Tongue (tissue), 1 donor: ENCODE measurements at regions not wholly inside any gene's neighbourhood (a gene's known extent, or its start where the extent isn't known, plus 50 kb on each side); places are given as distances from the start of the nearest gene placed in this dataset.

Experiments used
- DNase-seq: peaks from one replicate; pipeline ENCODE4 v3.0.0-alpha.2; 2015

DNA sequence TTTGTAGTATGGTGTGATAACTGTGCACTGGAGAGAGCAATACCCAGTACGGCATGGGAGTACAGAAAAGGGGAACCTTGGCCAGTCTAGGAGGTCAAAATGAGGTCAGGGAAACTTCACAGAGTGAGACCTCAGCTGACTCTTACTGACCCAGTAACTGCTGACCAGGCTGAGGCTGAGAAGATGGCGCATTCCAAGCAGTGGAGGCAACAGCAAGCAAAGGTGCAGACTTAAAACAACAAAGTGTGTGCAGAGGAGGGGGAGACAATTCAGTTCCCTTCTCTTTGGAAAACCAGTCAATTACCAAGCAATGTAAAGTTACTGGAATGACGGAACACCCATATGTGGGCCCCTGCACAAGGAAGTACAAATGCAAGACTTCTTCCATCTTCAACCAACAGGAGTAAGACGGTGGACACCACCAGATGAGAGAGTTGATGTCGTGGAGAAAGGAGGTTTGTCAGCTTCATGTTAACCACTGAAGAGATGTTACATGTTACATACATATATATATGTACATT lies 54.6 kb upstream of the PRDX6 start:
- no peak for DNase-seq

DNA sequence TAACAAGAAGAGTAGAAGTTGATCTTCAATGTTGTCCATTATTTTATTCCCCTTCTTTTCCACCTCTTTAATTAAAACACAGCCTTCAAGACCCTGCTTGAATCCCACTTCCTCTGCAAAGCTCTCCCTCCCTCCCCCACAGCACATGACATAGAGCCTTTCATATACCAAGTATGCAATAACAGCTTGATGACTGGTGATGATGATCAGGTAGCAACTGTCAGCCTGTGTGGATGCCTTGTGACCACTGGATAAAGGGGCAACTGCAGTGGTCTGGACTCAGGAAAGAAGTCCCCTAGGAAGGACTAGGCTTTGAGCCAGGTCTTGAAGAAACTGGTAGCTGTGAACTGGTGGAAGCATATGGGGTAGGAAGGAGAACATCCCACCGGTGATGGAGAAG lies 53.8 kb upstream of the PRDX6 start:
- peak; percentile 50 for DNase-seq

DNA sequence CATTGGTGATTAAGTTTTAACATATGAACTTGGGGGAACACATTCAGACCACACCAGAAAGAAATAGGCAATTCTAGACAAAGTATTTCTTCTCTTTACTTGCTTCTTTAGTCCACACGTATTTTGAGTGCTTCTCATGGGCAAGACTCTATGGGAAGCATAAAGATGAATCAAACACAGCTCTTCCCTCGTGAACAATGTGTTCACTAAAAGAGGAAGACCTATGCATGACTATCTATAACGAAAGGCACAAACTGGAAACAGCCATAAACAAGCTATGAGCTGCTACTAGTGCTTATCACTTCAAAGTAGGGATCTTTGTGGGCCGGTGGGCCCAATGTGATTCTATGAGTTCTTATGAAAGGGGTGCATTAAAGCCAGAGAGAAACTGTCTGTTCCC lies 53.0 kb upstream of the PRDX6 start:
- DNase-seq = no peak

DNA sequence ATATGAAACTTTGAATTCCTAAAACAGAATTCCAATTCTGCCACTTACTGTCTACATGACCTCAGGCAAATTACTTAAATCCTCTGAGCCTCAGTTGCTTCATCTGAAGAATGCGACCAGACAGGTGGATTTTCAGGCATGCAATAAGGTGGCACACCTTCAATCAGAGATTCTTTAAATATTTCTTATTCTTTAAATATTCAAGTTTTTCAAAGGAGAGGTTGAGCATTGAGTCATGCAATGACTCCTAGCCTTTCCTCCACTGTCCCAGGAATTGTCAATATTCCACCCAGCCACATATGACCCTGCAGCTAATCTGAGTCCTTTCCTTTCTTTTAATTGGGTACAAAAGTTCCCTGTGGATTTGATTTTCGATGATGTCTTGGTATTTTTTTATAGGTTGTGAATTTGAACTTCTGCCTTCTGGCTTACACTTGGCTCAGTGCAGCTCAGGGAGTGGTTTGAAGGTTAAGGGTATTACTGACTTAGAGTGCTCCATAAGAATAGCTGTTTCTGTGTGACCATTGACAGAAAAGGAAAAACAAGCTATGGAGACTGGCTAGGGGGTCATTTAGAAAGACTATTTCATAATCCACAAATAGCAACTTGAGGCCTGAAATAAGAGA lies 52.2 kb upstream of the PRDX6 start:
- DNase-seq = no peak

DNA sequence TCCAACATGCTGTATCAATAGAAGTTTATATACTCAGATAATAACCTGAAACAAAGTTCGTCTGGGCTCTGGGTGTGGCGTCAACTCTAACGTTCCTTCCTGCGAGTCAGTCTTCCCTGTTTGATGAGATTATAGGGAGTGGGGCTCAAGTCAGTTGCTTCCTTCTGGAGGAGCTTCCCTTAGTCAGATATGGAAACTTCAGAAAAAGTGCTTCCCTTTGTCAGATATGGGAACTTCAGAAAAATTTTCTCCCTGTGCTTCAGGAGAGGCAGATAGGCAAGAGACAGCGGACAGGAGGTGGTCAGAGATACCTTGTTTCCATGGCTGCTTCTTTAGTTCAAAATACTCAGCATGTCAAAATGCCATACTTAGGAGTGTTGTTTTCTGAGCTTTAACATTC lies 51.1 kb upstream of the PRDX6 start:
- no peak for DNase-seq

DNA sequence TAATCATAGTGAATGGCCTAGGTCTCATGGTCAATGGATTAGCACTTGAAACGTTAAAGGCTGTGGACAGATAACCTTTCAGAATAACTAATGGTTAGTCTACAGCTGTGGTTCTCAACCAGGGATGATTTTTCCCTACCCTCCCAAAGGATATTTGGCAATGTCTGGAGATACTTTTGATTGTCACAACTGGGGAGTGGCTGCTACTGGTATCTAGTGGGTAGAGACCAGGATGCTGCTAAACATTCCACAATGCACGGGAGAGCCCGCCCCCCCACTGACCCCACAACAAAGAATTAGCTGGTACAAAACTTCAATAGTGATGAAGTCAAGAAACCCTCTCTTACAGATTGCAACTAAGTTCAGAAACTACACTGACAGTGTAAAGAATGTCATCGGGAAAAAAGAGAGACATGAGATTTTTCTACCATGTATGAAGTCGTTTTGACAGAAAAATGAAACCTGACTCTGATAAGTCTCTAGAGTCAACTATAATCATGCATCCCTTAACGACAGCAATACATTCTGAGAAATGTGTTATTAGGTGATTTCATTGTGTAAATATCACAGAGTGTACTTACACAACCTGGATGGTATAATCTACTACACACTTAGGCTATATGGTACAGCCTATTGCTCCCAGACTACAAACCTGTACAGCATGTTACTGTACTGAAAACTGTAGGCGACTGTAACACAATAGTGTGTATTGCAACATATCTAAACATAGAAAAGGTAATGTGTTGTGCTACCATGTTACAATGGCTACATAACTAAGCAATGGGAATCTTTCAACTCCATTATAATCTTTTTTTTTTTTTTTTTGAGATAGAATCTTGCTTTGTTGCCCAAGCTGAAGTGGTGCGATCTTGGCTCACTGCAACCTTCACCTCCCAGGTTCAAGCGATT lies 49.7 kb upstream of the PRDX6 start:
- DNase-seq = no peak
